Ishikawa (cell line): ENCODE measurements at regions not wholly inside any gene's neighbourhood (a gene's known extent, or its start where the extent isn't known, plus 50 kb on each side); places are given as distances from the start of the nearest gene placed in this dataset.

Experiments
- CEBPB ChIP-seq: IDR thresholded peaks from 2 replicates; pipeline ENCODE4 v1.6.1; 2012
- CREB1 ChIP-seq: IDR thresholded peaks from 2 replicates; pipeline ENCODE4 v1.6.1; 2012; ENCODE audit warnings: low read depth
- EGR1 ChIP-seq: IDR thresholded peaks from 2 replicates; pipeline ENCODE4 v1.6.1; 2012
- EP300 ChIP-seq: IDR thresholded peaks from 2 replicates; pipeline ENCODE4 v1.6.1; 2012; ENCODE audit warnings: borderline replicate concordance
- FOXM1 ChIP-seq: IDR thresholded peaks from 2 replicates; pipeline ENCODE4 v1.6.1; 2012; ENCODE audit warnings: low read depth, borderline replicate concordance
- NFIC ChIP-seq: IDR thresholded peaks from 2 replicates; pipeline ENCODE4 v1.6.1; 2012
- RAD21 ChIP-seq: IDR thresholded peaks from 2 replicates; pipeline ENCODE4 v1.6.1; 2012; ENCODE audit warnings: low read depth
- TAF1 ChIP-seq: IDR thresholded peaks from 2 replicates; pipeline ENCODE4 v1.6.1; 2012; ENCODE audit warnings: low read depth, mild to moderate bottlenecking
- TCF12 ChIP-seq: IDR thresholded peaks from 2 replicates; pipeline ENCODE4 v1.6.1; 2012; ENCODE audit warnings: low read depth
- TEAD4 ChIP-seq: IDR thresholded peaks from 2 replicates; pipeline ENCODE4 v1.6.1; 2012
- YY1 ChIP-seq: IDR thresholded peaks from 2 replicates; pipeline ENCODE4 v1.6.1; 2012; ENCODE audit warnings: low read depth
- ZBTB7A ChIP-seq: IDR thresholded peaks from 2 replicates; pipeline ENCODE4 v1.6.1; 2012; ENCODE audit warnings: low read depth
- TF ChIP-seq, protein P1 (sequence below): IDR thresholded peaks from 2 replicates; pipeline ENCODE4 v1.6.1; 2012
- TF ChIP-seq, protein P2 (sequence below): IDR thresholded peaks from 2 replicates; pipeline ENCODE4 v1.6.1; 2012
- TF ChIP-seq, protein P3 (sequence below): IDR thresholded peaks from 2 replicates; pipeline ENCODE4 v1.6.1; 2012; ENCODE audit warnings: low read depth, mild to moderate bottlenecking

DNA sequence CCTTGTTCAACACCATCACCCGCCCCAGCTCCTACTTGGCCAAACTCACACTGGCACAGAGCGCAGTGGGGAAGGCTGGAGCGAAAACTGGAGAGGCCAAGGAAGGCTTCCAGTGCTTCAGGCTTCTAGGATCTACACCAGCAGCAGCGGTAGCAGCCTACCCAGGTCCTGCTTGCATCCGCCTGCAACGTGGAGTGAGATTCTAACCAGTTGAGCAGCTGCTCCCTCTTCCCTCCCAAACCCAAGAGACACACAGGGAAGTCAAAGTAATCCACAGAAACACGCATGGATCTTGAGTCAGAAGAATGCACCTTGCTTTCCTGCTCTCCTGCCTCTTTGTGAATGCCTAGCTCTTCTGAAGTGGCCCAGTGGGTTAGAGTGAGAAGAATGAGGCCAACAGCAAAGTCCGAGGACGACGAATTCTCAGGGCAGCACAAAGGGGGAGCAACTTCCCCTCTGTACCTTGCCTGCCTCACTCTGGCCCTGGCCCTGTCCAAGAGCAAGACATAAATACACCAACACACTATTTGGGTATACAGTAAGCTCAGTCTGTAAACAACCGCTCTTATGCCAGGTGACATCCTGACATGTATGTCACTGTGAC is 95.9 kb upstream of the FOXQ1 start:
- no peak for TF ChIP-seq EP300
- no peak for TF ChIP-seq TCF12

DNA sequence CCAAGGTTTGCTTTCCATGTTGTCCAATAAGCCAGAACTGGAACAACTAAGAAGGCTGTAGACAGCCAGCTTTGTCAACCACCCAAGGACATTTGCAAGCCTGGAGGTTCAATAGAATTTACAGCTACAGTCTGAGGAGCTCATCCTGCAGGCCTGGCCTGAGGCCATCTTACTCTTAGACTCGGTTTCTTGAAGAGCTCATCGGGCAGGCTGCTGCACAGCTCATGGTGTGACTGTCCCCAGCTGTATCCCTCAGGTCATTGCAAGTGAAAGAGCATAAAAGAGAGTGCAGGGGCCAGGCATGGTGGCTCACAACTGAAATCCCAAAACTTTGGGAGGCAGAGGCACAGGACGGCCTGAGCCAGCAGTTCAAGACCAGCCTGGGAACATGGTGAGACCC is 96.9 kb upstream of the FOXQ1 start:
- TF ChIP-seq YY1: no peak
- TF ChIP-seq RAD21: peak; percentile 3; the same call in 1 of the 2 replicates
- TF ChIP-seq TAF1: no peak

DNA sequence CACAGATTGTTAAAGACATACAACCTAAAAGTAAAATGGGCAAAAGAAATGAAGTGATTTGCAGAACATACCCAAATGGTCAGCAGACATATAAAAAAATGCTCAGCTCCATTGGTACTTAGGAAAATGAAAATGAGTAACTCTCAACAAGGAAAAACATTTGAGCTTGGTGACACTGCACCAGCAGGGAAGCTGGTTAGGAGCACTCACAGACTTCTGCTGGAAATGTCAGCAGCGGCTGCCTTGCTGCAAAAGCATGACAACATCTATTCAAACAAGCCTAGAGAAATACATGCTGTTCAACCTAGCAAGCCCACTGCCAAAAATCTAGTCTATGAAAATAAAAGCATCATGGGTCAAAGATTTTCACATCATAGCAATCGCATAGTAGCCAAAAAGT is 99.0 kb upstream of the FOXQ1 start:
- no peak for TF ChIP-seq EP300
- TF ChIP-seq EGR1: no peak
- TF ChIP-seq CEBPB: no peak
- TF ChIP-seq YY1: no peak
- TF ChIP-seq, protein P1, sequence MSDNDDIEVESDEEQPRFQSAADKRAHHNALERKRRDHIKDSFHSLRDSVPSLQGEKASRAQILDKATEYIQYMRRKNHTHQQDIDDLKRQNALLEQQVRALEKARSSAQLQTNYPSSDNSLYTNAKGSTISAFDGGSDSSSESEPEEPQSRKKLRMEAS: no peak
- TF ChIP-seq, protein P2, sequence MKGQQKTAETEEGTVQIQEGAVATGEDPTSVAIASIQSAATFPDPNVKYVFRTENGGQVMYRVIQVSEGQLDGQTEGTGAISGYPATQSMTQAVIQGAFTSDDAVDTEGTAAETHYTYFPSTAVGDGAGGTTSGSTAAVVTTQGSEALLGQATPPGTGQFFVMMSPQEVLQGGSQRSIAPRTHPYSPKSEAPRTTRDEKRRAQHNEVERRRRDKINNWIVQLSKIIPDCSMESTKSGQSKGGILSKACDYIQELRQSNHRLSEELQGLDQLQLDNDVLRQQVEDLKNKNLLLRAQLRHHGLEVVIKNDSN: no peak
- TF ChIP-seq ZBTB7A: no peak
- no peak for TF ChIP-seq TEAD4
- no peak for TF ChIP-seq RAD21
- TF ChIP-seq FOXM1: no peak

DNA sequence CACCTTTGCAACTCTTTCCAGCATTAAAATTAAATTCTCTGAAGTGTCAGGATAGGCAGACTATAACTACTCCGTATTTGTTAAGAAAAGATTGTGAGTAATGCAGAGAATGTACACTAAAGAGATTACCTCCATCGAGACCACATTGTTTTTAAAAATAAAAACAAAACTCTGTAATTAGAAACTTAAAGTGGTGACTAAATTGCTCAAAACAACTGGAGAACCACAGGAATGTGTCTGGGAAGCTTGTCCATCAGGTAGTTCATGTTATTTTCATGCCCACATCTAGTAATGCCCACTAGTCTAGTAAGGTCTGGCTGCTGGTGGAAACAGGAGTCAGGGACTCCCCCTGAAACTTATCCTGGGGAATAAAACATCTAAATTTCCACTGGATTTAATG is 103.0 kb upstream of the FOXQ1 start:
- TF ChIP-seq, protein P3, sequence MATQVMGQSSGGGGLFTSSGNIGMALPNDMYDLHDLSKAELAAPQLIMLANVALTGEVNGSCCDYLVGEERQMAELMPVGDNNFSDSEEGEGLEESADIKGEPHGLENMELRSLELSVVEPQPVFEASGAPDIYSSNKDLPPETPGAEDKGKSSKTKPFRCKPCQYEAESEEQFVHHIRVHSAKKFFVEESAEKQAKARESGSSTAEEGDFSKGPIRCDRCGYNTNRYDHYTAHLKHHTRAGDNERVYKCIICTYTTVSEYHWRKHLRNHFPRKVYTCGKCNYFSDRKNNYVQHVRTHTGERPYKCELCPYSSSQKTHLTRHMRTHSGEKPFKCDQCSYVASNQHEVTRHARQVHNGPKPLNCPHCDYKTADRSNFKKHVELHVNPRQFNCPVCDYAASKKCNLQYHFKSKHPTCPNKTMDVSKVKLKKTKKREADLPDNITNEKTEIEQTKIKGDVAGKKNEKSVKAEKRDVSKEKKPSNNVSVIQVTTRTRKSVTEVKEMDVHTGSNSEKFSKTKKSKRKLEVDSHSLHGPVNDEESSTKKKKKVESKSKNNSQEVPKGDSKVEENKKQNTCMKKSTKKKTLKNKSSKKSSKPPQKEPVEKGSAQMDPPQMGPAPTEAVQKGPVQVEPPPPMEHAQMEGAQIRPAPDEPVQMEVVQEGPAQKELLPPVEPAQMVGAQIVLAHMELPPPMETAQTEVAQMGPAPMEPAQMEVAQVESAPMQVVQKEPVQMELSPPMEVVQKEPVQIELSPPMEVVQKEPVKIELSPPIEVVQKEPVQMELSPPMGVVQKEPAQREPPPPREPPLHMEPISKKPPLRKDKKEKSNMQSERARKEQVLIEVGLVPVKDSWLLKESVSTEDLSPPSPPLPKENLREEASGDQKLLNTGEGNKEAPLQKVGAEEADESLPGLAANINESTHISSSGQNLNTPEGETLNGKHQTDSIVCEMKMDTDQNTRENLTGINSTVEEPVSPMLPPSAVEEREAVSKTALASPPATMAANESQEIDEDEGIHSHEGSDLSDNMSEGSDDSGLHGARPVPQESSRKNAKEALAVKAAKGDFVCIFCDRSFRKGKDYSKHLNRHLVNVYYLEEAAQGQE: no peak
- no peak for TF ChIP-seq CREB1
- TF ChIP-seq TAF1: no peak
- TF ChIP-seq FOXM1: no peak

DNA sequence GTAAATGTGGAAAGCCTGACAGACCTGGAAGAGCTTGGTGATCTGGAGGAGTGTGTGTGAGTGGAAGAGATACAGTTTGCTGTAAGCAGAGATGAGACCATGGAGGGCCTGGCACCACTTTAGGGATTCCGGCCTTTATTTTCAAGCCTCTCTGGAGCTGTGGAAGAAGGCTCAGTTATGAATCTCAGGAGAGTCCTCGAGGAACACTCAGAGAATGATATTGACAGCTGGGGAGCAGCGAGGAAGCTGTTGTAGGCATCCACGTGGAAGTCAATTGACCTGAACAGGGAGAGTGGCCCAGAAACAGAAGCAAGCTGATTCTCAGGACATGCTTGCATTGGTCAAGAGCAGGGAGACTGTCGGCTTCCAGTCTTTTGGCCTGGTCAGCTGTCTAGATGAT is 108.4 kb upstream of the FOXQ1 start:
- TF ChIP-seq, protein P2: no peak
- TF ChIP-seq, protein P1: no peak

DNA sequence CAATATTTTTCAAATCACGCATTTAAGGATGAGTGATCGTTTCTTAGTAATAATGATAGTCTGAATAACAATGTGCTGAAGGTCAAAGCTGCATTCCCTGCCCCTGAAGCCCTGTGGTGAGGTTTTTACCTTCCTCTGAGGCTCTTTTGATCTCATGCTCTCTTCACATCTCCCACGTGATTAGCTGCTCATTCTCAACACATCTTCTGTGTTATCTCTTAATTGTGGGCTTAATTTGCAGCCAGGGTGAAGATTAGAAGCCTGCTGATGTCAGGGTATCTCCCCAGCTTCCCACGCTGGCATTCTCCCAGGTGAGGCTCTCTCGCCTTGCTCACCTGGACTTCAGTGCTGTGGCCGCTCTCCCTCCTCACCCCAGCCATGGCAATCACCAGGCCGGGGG is 109.7 kb upstream of the FOXQ1 start:
- TF ChIP-seq EGR1 (no peak), NFIC (no peak), ZBTB7A (no peak), TAF1 (no peak), TEAD4 (no peak), YY1 (no peak), FOXM1 (no peak), EP300 (no peak), CREB1 (no peak), TCF12 (no peak), RAD21 (no peak), CEBPB (no peak)
- TF ChIP-seq, protein P2: no peak
- TF ChIP-seq, protein P3: no peak
- TF ChIP-seq, protein P1: no peak
